ENCODE measurements at regions not wholly inside any gene's neighbourhood (a gene's known extent, or its start where the extent isn't known, plus 50 kb on each side); places are given as distances from the start of the nearest gene placed in this dataset.
"Not testable (repeated sequence)": the region's sequence is repeated elsewhere in the genome, so short reads cannot be mapped to it uniquely, and the experiment has no call there.

DNA sequence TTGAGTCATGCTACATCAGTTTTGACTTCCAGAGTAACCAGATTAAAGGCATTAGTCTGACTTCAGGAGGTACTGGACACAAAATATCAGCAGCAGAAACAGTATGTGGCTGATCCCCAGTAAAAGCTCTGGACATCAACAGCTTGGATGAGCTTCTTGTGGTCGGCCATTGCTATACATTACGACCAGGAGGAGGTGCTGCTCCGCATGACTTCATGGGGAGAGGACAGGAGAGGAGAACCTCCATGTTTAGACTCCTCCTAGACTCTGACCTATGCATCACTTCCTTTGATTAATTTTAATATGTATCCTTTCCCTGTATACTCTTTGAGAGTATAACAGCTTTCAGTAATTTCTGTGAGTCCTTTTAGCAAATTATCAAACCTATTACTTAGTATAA is 285.6 kb upstream of the ARHGEF26 start:
- no peak for DNase-seq
- H3K27me3 Mint-ChIP-seq, result no peaks in the 10 kb centered on the region
- no peak overlapping the region for H3K4me3 Mint-ChIP-seq
- H3K4me1 Mint-ChIP-seq, result no peaks in the 10 kb centered on the region
- H3K27ac Mint-ChIP-seq, result no peak overlapping the region
- H3K36me3 Mint-ChIP-seq, result no peaks in the 10 kb centered on the region
- H3K9me3 Mint-ChIP-seq, result no peaks in the 10 kb centered on the region
- no peak for ATAC-seq (replicated peaks)

DNA sequence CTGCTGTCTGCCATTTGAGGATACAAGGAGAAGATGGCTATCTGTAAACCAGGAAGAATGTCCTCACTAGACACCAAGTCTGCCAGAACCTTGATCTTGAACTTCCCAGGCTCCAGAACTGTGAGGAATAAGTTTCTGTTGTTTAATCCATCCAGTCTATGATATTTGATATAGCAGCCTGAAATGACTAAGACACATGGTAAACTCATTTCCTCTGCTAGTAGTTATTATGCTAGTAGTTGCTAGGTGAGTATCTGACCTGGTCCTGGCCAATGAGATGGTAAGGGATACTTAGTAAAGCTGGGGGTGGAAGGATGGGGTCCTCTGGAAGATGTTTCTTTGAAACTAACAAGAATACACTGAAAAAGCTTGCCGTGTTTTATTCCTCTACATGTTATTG is 280.7 kb upstream of the ARHGEF26 start:
- H3K4me3 Mint-ChIP-seq, result no peak overlapping the region
- no peaks in the 10 kb centered on the region for H3K36me3 Mint-ChIP-seq
- no peak for ATAC-seq (replicated peaks)
- no peak for DNase-seq
- no peaks in the 10 kb centered on the region for H3K27me3 Mint-ChIP-seq
- H3K9me3 Mint-ChIP-seq, result peaks cover 3 to 6% of the 10 kb centered on the region in 2 donors
- H3K27ac Mint-ChIP-seq, result no peak overlapping the region
- H3K4me1 Mint-ChIP-seq, result no peaks in the 10 kb centered on the region

DNA sequence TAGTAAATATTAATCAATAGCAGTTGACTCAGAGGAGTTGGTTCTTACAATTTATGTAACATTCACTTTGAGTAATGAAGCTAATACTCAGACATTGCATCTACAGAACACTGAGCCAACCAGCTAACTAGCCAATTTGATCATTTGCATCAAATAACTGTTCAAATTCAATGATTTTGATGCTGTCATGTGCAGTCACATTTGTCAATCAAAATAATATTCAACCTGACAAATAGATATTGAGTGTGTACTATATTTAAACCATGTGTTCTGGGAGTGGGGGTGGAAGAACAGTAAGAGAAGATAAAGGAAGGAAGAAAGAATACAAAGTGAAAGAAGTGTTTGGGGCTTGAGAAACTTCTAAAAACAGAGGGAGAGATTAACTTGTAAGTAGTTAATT is 277.2 kb upstream of the ARHGEF26 start:
- no peak for DNase-seq
- Mint-ChIP-seq H3K4me3 (no peak overlapping the region), H3K36me3 (no peaks in the 10 kb centered on the region), H3K27me3 (no peaks in the 10 kb centered on the region), H3K4me1 (no peaks in the 10 kb centered on the region), H3K9me3 (peaks cover 3 to 6% of the 10 kb centered on the region in 2 donors), H3K27ac (no peak overlapping the region)
- no peak for ATAC-seq (replicated peaks)

DNA sequence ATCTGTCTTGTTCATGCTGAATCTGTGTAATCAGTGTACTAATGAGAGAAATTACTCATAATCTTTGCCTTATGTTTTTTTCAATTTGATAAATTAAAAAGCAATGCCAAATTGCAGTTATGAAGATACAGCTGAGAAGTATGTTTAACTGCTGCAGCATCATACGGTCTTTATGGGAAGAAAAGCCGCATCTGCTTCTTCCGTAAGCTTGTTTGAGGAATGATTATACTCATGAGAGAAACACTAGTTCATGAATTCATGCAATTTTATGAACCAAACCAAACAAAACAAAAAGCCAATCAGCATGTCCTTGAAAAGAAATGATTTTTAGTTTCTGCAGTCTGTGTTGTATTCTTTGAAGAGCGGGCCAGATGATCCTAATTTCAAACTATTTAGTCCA is 275.9 kb upstream of the ARHGEF26 start:
- no peak overlapping the region for H3K4me3 Mint-ChIP-seq
- no peaks in the 10 kb centered on the region for H3K27me3 Mint-ChIP-seq
- no peaks in the 10 kb centered on the region for H3K36me3 Mint-ChIP-seq
- no peak overlapping the region for H3K27ac Mint-ChIP-seq
- DNase-seq (no peak), ATAC-seq (replicated peaks) (no peak)
- no peaks in the 10 kb centered on the region for H3K4me1 Mint-ChIP-seq
- peaks cover 3 to 6% of the 10 kb centered on the region in 2 donors for H3K9me3 Mint-ChIP-seq

DNA sequence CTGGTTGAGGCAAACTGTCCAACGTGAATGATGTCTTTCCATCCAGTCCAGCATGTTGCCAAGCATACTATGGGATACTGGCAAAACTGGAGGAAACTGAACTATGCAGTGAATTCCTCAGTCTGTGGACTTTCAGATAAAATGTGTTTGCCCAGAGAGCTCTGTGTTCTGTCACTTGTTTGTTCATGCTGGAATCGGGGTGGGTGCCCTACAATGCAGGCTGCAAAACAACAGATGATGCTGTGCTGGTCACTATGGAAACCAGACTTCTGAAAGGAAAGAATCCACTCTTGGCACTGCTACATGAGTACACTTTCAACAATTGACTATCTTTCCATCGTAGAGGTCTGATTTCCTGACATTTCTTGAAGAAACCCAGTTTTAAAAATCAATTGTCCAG is 272.5 kb upstream of the ARHGEF26 start:
- H3K4me1 Mint-ChIP-seq, result no peaks in the 10 kb centered on the region
- ATAC-seq (replicated peaks) (no peak), DNase-seq (no peak)
- no peaks in the 10 kb centered on the region for H3K27me3 Mint-ChIP-seq
- no peak overlapping the region for H3K4me3 Mint-ChIP-seq
- H3K27ac Mint-ChIP-seq, result no peak overlapping the region
- no peaks in the 10 kb centered on the region for H3K36me3 Mint-ChIP-seq
- H3K9me3 Mint-ChIP-seq, result no peaks in the 10 kb centered on the region

DNA sequence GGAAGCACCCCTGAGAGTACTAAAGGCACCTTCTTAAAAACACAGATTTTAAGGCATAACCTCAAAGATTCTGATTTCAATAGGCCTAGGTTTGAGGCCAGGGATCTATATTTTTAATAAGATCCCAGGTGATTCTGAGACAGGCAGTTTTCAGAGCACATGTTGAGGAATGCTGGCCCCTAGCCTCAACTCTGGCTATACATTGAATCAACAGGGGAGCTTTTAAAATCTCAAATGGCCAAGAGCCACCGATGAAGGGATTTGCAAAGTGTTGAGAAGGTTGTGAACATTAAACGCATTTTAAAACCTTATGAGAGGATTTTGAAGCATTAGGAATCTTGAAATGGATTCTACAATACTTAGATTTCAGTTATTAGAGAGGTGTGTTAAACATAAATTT is 268.8 kb upstream of the ARHGEF26 start:
- ATAC-seq (replicated peaks) (no peak), DNase-seq (no peak)
- no peak overlapping the region for H3K27ac Mint-ChIP-seq
- no peaks in the 10 kb centered on the region for H3K36me3 Mint-ChIP-seq
- no peaks in the 10 kb centered on the region for H3K4me1 Mint-ChIP-seq
- H3K27me3 Mint-ChIP-seq, result no peaks in the 10 kb centered on the region
- H3K9me3 Mint-ChIP-seq, result no peaks in the 10 kb centered on the region
- no peak overlapping the region for H3K4me3 Mint-ChIP-seq

DNA sequence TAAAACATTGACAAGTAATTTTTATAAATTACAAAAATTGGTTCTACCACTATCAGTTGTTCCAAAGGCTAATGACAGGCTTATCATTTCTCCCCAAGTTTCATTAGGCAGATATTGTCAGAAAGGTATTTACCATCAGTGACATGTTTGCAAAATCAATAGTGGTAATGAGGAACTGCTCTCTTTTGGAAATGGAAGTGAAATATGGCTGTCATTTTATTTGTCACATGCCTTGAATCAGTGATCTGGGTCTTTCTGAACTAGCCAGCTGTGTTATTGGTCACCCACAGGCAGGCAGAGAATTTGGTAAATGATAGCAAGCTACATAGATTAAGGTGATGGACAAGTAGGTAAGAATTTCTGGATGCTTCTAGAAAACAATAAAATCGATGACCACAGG is 268.0 kb upstream of the ARHGEF26 start:
- no peak overlapping the region for H3K27ac Mint-ChIP-seq
- H3K9me3 Mint-ChIP-seq, result no peaks in the 10 kb centered on the region
- ATAC-seq (replicated peaks), result no peak
- H3K36me3 Mint-ChIP-seq, result no peaks in the 10 kb centered on the region
- DNase-seq, result no peak
- no peaks in the 10 kb centered on the region for H3K27me3 Mint-ChIP-seq
- no peaks in the 10 kb centered on the region for H3K4me1 Mint-ChIP-seq
- no peak overlapping the region for H3K4me3 Mint-ChIP-seq

DNA sequence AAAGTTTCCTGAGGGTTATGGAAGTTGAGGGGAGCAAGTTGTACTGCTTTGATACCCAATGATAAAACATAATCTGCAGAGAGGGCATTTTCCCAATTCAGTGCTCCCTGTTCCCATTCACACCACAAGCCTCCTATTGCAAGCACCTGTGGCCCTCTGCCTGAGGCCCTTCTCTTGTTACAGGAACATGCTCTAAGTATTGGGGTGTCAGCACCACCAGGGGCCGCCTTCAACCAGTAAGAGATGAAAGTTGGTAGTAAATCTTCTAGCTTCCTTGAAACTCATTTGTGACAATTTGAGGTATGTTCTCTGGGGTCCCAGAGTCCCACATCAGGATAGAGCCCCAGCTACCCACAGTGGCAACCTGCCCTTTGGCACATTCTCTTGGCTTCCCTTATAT is 265.4 kb upstream of the ARHGEF26 start:
- H3K27me3 Mint-ChIP-seq, result no peaks in the 10 kb centered on the region
- DNase-seq (no peak), ATAC-seq (replicated peaks) (no peak)
- no peaks in the 10 kb centered on the region for H3K36me3 Mint-ChIP-seq
- H3K4me3 Mint-ChIP-seq, result no peak overlapping the region
- H3K27ac Mint-ChIP-seq, result no peak overlapping the region
- no peaks in the 10 kb centered on the region for H3K4me1 Mint-ChIP-seq
- no peaks in the 10 kb centered on the region for H3K9me3 Mint-ChIP-seq

DNA sequence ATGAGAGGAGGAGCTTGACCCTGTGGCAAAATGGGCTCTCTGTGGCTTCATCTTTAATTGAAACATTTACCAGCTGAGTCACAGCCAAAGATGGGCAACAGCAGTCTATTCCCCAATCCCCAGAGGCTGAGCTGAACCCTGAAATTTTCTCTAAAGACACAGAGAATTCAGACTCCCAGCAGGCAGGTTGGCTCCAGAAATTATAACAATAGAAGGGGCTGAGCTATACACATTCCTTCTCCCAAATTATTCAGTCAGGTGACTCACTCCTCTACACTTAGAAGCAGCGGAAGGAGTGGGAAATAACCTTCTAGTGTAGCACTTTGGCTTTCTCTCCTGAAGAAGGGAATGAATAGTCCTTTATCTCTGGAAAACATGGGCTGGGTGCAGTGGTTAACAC is 264.3 kb upstream of the ARHGEF26 start:
- H3K4me1 Mint-ChIP-seq, result no peaks in the 10 kb centered on the region
- H3K9me3 Mint-ChIP-seq, result no peaks in the 10 kb centered on the region
- no peaks in the 10 kb centered on the region for H3K36me3 Mint-ChIP-seq
- no peak for DNase-seq
- no peak for ATAC-seq (replicated peaks)
- H3K4me3 Mint-ChIP-seq, result no peak overlapping the region
- H3K27me3 Mint-ChIP-seq, result no peaks in the 10 kb centered on the region
- no peak overlapping the region for H3K27ac Mint-ChIP-seq

DNA sequence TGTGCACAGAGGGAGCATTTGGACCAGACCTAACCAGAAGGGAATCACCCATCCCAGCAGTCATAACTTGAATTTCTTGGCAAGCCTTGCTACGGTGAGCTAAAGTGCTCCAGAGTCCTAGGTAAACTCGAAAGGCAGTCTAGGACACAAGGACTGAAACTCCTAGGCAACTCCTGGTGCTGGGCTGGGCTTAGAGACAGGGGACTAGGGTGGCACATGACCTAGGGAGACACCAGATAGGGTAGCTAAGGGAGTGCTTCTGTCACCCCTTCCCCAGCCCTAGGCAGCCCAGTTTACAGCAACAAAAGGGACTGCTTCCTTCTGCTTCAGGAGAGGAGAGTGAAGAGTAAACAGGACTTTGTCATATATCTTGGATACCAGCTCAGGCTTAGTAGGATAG is 256.4 kb upstream of the ARHGEF26 start:
- ATAC-seq (replicated peaks) (no peak), DNase-seq (no peak)
- Mint-ChIP-seq H3K27me3 (no peaks in the 10 kb centered on the region), H3K4me1 (no peaks in the 10 kb centered on the region), H3K9me3 (peaks cover 3 to 4% of the 10 kb centered on the region in 2 donors), H3K36me3 (peaks cover 0 to 3% of the 10 kb centered on the region in 2 donors), H3K27ac (no peak overlapping the region), H3K4me3 (no peak overlapping the region)

DNA sequence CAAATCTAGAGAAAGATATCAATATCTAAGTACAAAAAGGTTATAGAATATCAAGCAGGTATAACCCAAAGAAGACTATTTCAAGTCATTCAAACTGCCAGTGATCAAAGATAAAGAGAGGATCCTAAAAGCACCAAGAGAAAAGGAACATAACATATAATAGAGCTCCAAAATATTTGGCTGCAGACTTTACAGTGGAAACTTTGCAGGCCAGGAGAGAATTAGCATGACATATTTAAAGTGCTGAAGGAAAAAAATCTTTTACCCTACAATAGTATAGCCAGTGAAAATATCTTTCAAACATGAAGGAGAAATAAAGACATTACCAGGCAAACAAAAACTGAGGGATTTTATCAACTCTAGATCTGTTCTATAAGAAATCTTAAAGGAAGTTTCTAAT is 254.3 kb upstream of the ARHGEF26 start:
- no peaks in the 10 kb centered on the region for H3K27me3 Mint-ChIP-seq
- H3K4me1 Mint-ChIP-seq, result no peaks in the 10 kb centered on the region
- H3K9me3 Mint-ChIP-seq, result peaks cover 3 to 4% of the 10 kb centered on the region in 2 donors
- H3K4me3 Mint-ChIP-seq, result no peak overlapping the region
- H3K27ac Mint-ChIP-seq, result no peak overlapping the region
- peaks cover 0 to 3% of the 10 kb centered on the region in 2 donors for H3K36me3 Mint-ChIP-seq
- ATAC-seq (replicated peaks), result no peak
- DNase-seq, result no peak

DNA sequence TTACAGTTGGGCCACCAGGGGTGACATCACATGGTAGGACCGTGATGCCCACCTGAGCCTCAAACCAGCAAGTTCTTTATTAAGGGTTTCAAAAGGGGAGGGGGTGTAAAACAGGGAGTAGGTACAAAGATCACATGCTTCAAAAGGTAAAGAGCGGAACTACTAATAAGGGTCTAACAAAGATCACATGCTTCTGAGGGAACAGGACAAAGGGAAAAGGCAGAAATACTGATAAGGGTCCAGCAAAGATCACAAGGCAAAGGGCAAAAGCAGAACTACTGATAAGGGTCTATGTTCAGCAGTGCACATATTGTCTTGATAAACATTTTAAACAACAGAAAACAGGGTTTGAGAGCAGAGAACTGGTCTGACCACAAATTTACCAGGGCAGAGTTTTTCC is 246.8 kb upstream of the ARHGEF26 start:
- peaks cover 4 to 11% of the 10 kb centered on the region in 2 donors for H3K9me3 Mint-ChIP-seq
- H3K27ac Mint-ChIP-seq; H3K36me3 Mint-ChIP-seq; H3K27me3 Mint-ChIP-seq; DNase-seq; ATAC-seq (replicated peaks); H3K4me1 Mint-ChIP-seq; H3K4me3 Mint-ChIP-seq: not testable (repeated sequence)

DNA sequence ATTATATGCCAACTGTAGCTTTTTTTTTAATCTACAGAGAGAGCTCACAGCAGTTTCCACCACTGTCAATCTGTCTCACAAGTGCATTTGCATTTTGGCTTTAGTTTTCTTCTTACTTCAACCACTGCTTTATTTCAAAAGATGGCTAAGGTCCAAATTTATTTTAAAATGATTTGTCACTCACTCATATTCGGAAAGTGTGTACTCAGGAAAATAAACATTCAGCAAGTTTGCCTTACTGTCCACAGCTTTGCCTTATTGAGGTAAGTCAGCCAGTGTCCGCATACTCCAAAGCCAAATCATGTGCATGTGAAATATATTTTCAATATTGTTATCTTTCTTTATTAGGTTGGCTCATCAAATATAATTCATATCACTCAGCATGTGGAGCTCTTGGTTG is 240.7 kb upstream of the ARHGEF26 start:
- no peak for DNase-seq
- Mint-ChIP-seq H3K36me3 (no peaks in the 10 kb centered on the region), H3K27me3 (no peaks in the 10 kb centered on the region), H3K9me3 (no peaks in the 10 kb centered on the region), H3K4me3 (no peak overlapping the region), H3K27ac (no peak overlapping the region), H3K4me1 (no peaks in the 10 kb centered on the region)
- no peak for ATAC-seq (replicated peaks)

DNA sequence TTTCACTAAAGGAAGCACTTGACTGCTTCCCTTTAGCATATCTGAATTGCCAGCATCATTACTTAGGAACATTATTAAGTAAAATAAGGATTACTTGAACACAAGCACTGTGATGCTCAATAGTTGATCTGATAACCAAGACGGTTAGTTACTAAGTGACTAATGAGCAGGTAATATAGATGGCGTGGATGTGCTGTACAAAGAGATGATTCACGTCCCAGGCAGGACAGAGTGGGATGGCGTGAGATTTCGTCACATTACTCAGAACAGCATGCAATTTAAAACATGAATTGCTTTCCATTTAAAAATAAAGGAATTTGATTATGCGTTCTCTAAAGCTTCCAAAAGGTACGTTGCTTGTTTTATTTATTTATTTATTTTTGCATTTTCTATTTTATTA is 240.0 kb upstream of the ARHGEF26 start:
- no peak overlapping the region for H3K27ac Mint-ChIP-seq
- DNase-seq, result no peak
- no peaks in the 10 kb centered on the region for H3K27me3 Mint-ChIP-seq
- no peaks in the 10 kb centered on the region for H3K4me1 Mint-ChIP-seq
- H3K4me3 Mint-ChIP-seq, result no peak overlapping the region
- no peak for ATAC-seq (replicated peaks)
- no peaks in the 10 kb centered on the region for H3K36me3 Mint-ChIP-seq
- no peaks in the 10 kb centered on the region for H3K9me3 Mint-ChIP-seq

DNA sequence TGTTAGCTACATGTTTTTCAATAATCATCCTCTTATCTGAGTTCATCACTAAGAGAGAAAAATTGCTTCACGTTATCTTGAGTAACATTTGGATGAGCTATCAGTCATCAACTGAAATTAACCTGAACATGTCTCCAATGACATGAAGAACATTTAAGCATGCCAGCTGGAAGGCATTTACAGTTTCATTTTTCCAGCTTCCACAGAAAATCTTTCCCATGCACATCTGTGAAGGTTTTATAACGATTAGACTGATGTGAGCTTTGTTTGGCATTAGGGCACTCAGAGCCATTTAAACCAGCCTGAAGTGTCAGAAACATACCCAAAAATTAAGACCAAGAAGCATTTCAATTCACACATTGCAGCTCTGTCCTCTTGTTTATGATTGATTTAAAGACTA is 235.8 kb upstream of the ARHGEF26 start:
- no peaks in the 10 kb centered on the region for H3K9me3 Mint-ChIP-seq
- DNase-seq (no peak), ATAC-seq (replicated peaks) (no peak)
- H3K27ac Mint-ChIP-seq, result no peak overlapping the region
- no peaks in the 10 kb centered on the region for H3K4me1 Mint-ChIP-seq
- H3K4me3 Mint-ChIP-seq, result no peak overlapping the region
- no peaks in the 10 kb centered on the region for H3K27me3 Mint-ChIP-seq
- no peaks in the 10 kb centered on the region for H3K36me3 Mint-ChIP-seq

DNA sequence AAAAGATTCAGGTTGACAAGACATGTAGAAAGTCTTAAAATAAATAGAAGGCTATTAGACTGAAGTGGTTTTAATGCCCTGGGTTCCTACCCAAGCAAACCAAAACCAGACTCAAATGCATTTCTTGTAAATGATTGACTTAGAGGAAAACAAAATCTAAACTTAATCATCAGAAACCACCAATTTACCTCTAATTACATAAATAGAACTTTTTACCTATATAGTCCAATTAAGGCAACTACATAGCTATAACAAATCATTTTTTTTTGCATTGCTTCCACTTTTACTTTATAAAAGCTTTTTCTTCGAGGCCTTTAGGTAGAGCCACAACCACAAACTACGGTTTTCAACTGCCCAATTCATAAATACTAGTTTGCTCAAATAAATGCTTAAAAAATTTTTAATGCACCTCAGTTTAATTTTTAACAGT is 231.3 kb upstream of the ARHGEF26 start:
- no peaks in the 10 kb centered on the region for H3K27me3 Mint-ChIP-seq
- ATAC-seq (replicated peaks), result no peak

More for the DNA sequence above, 231.3 kb upstream of the ARHGEF26 start:
- no peak for DNase-seq
- Mint-ChIP-seq H3K27ac (no peak overlapping the region), H3K4me3 (no peak overlapping the region), H3K36me3 (no peaks in the 10 kb centered on the region), H3K4me1 (no peaks in the 10 kb centered on the region), H3K9me3 (no peaks in the 10 kb centered on the region)

Measured in stimulated activated naive B cell treated with anti-CD40 and anti-IgM and Interleukin-4, amounts not matched to agents 10 μg/mL and 1 μg/mL and 100 μg/mL, for 72 hours (primary cell).